IMR-90 (cell line): ENCODE measurements at regions not wholly inside any gene's neighbourhood (a gene's known extent, or its start where the extent isn't known, plus 50 kb on each side); places are given as distances from the start of the nearest gene placed in this dataset.

Experiments
- ATAC-seq: fragments of 200-7000 bp; cut with Tn5 transposase; 2 replicates; pipeline ENCODE4 v1.9.1; 2020; ENCODE audit warnings: low read depth, mild to moderate bottlenecking, moderate library complexity
- BruUV-seq: library from RNA; stranded (reverse); fragments of 400-500 nt; replicated peaks from 2 replicates; lab custom pipeline; 2021; lab: Mats Ljungman, UMichigan
- CTCF ChIA-PET: fragments of 300-600 bp; formaldehyde crosslinking; extraction: SDS; loops from one replicate; lab custom pipeline; 2021; ENCODE audit warnings: antibody characterized with exemption; lab: Yijun Ruan, JAX
- POLR2A ChIA-PET: fragments of 300-600 bp; sonication (Branson Sonifier 250); formaldehyde crosslinking; loops from one replicate; lab custom pipeline; 2022; ENCODE audit warnings: antibody characterized with exemption; ENCODE audit not compliant: unreplicated experiment; lab: Charles Lee
- DNase-seq: peaks from one replicate; pipeline ENCODE4 v3.0.0; 2013
- H2AFZ ChIP-seq: replicated peaks from 2 replicates; pipeline ENCODE3; 2013; ENCODE audit warnings: low read length, mild to moderate bottlenecking; ENCODE audit not compliant: poor library complexity
- H2AK5ac ChIP-seq: 2 replicates; pipeline ENCODE4 v1.6.1; 2013; ENCODE audit warnings: low read depth, low read length, inconsistent platforms
- H2AK9ac ChIP-seq: replicated peaks from 2 replicates; pipeline ENCODE3; 2013; ENCODE audit warnings: mild to moderate bottlenecking, low read depth, low read length, moderate library complexity; ENCODE audit not compliant: poor library complexity
- H2BK120ac ChIP-seq: 2 replicates; pipeline ENCODE4 v1.6.1; 2013; ENCODE audit warnings: low read depth, low read length, inconsistent platforms
- H2BK15ac ChIP-seq: 3 replicates; pipeline ENCODE4 v1.6.1; 2013; ENCODE audit warnings: low read depth, low read length, inconsistent platforms
- H2BK20ac ChIP-seq: 2 replicates; pipeline ENCODE4 v1.6.1; 2013; ENCODE audit warnings: low read depth, mild to moderate bottlenecking, inconsistent platforms, low read length, moderate library complexity
- H2BK5ac ChIP-seq: 2 replicates; pipeline ENCODE4 v1.6.1; 2013; ENCODE audit warnings: mild to moderate bottlenecking, low read depth, low read length, inconsistent platforms; ENCODE audit not compliant: poor library complexity, severe bottlenecking
- H3K14ac ChIP-seq: replicated peaks from 2 replicates; pipeline ENCODE4 v1.6.1; 2013; ENCODE audit warnings: low read depth, low read length, inconsistent platforms
- H3K18ac ChIP-seq: 2 replicates; pipeline ENCODE4 v1.6.1; 2013; ENCODE audit warnings: low read depth, low read length, control low read depth
- H3K23ac ChIP-seq: 2 replicates; pipeline ENCODE4 v1.6.1; 2013; ENCODE audit warnings: low read depth, low read length, inconsistent platforms
- H3K27ac ChIP-seq: 2 replicates; pipeline ENCODE4 v1.5.1; 2013; ENCODE audit warnings: mild to moderate bottlenecking, control low read depth, low read length; ENCODE audit not compliant: insufficient read depth
- H3K27me3 ChIP-seq: 2 replicates; pipeline ENCODE4 v1.6.1; 2013; ENCODE audit warnings: low read length; ENCODE audit not compliant: control insufficient read depth, insufficient read depth
- H3K36me3 ChIP-seq: 2 replicates; pipeline ENCODE4 v1.6.1; 2013; ENCODE audit warnings: low read length, mixed read lengths; ENCODE audit not compliant: control insufficient read depth, insufficient read depth
- H3K4ac ChIP-seq: 2 replicates; pipeline ENCODE4 v1.6.1; 2013; ENCODE audit warnings: low read depth, low read length, inconsistent platforms
- H3K4me1 ChIP-seq: 2 replicates; pipeline ENCODE4 v1.6.1; 2013; ENCODE audit warnings: low read length, mixed read lengths; ENCODE audit not compliant: control insufficient read depth, insufficient read depth
- H3K4me2 ChIP-seq: 2 replicates; pipeline ENCODE4 v1.6.1; 2013; ENCODE audit warnings: low read depth, mild to moderate bottlenecking, control low read depth, low read length, moderate library complexity
- H3K4me3 ChIP-seq: 2 replicates; pipeline ENCODE4 v1.5.1; 2013; ENCODE audit warnings: low read depth, mild to moderate bottlenecking, control low read depth, low read length, moderate library complexity; ENCODE audit not compliant: insufficient read depth
- H3K56ac ChIP-seq: 2 replicates; pipeline ENCODE4 v1.6.1; 2013; ENCODE audit warnings: low read length, inconsistent platforms; ENCODE audit not compliant: insufficient read depth; ENCODE audit errors: extremely low read depth
- H3K79me1 ChIP-seq, 2 experiments: 2 replicates each; pipeline ENCODE4 v1.6.1; 2013; ENCODE audit warnings: low read length in 2 of 2, inconsistent platforms in 1 of 2, low read depth in 1 of 2
- H3K9ac ChIP-seq: 2 replicates; pipeline ENCODE4 v1.6.1; 2013; ENCODE audit warnings: low read depth, low read length, control low read depth
- H3K9me1 ChIP-seq: 2 replicates; pipeline ENCODE4 v1.6.1; 2013; ENCODE audit warnings: low read length, inconsistent platforms; ENCODE audit not compliant: insufficient read depth
- H3K9me3 ChIP-seq: 2 replicates; pipeline ENCODE4 v1.6.1; 2013; ENCODE audit warnings: low read length; ENCODE audit not compliant: control insufficient read depth, insufficient read depth
- H4K20me1 ChIP-seq: 2 replicates; pipeline ENCODE4 v1.6.1; 2013; ENCODE audit warnings: low read length, inconsistent platforms; ENCODE audit not compliant: insufficient read depth
- H4K5ac ChIP-seq: 2 replicates; pipeline ENCODE4 v1.6.1; 2013; ENCODE audit warnings: mild to moderate bottlenecking, low read depth, low read length, control low read depth
- H4K8ac ChIP-seq, 2 experiments: 2 replicates each; pipeline ENCODE4 v1.6.1; 2013; ENCODE audit warnings: low read depth in 2 of 2, low read length in 2 of 2, control low read depth in 1 of 2, inconsistent platforms in 1 of 2
- H4K91ac ChIP-seq: 2 replicates; pipeline ENCODE4 v1.6.1; 2013; ENCODE audit warnings: low read depth, low read length, inconsistent platforms; ENCODE audit not compliant: insufficient read depth
- BHLHE40 ChIP-seq: fragments of 150-350 bp; IDR thresholded peaks from 2 replicates; pipeline ENCODE4 v1.6.1; 2016; ENCODE audit warnings: mild to moderate bottlenecking, low read depth, low read length
- CEBPB ChIP-seq: IDR thresholded peaks from 2 replicates; pipeline ENCODE4 v1.6.1; 2012; ENCODE audit warnings: low read depth, low read length, improper control_type of control experiment
- CHD1 ChIP-seq: IDR thresholded peaks from 2 replicates; pipeline ENCODE4 v1.6.1; 2012; ENCODE audit warnings: low read depth, low read length, improper control_type of control experiment
- ELK1 ChIP-seq: fragments of 150-350 bp; IDR thresholded peaks from 2 replicates; pipeline ENCODE4 v1.6.1; 2016; ENCODE audit warnings: low read depth, mild to moderate bottlenecking, low read length, moderate library complexity, borderline replicate concordance
- FOS ChIP-seq: fragments of 150-350 bp; IDR thresholded peaks from 2 replicates; pipeline ENCODE4 v1.6.1; 2016; ENCODE audit warnings: low read depth, low read length
- MAFK ChIP-seq: IDR thresholded peaks from 2 replicates; pipeline ENCODE4 v1.6.1; 2012; ENCODE audit warnings: low read depth, low read length, improper control_type of control experiment
- MXI1 ChIP-seq: IDR thresholded peaks from 2 replicates; pipeline ENCODE4 v1.6.1; 2012; ENCODE audit warnings: low read depth, mild to moderate bottlenecking, low read length, moderate library complexity, borderline replicate concordance
- NFE2L2 ChIP-seq: fragments of 150-350 bp; IDR thresholded peaks from 2 replicates; pipeline ENCODE4 v1.6.1; 2016; ENCODE audit warnings: low read depth, mild to moderate bottlenecking, low read length
- POLR2A ChIP-seq: IDR thresholded peaks from 2 replicates; pipeline ENCODE4 v1.6.1; 2012; ENCODE audit warnings: mild to moderate bottlenecking, low read depth, low read length
- RAD21 ChIP-seq: IDR thresholded peaks from 2 replicates; pipeline ENCODE4 v1.6.1; 2012; ENCODE audit warnings: low read length, improper control_type of control experiment
- RCOR1 ChIP-seq: IDR thresholded peaks from 2 replicates; pipeline ENCODE4 v1.6.1; 2012; ENCODE audit warnings: mild to moderate bottlenecking, low read length, improper control_type of control experiment; ENCODE audit not compliant: insufficient replicate concordance
- RFX5 ChIP-seq: IDR thresholded peaks from 2 replicates; pipeline ENCODE4 v1.8.0; 2012; ENCODE audit warnings: low read depth, mild to moderate bottlenecking, low read length, moderate library complexity
- USF2 ChIP-seq: fragments of 150-350 bp; IDR thresholded peaks from 2 replicates; pipeline ENCODE4 v1.6.1; 2017; ENCODE audit warnings: mild to moderate bottlenecking, antibody characterized with exemption, low read length, low read depth
- WGBS, 2 experiments: methylation state at CpG; one replicate each; pipeline versions ENCODE4 v1.1.5 to v1.1.7; 2013; ENCODE audit warnings: missing lambda C conversion rate in 2 of 2; ENCODE audit not compliant: insufficient read length in 1 of 2; ENCODE audit errors: extremely low coverage in 2 of 2; 5-methylcytosine and 5-hydroxymethylcytosine counted together
- dilution Hi-C: fragments of 300-500 bp; cut with HindIII; formaldehyde crosslinking; loops from one replicate; pipeline ENCODE4 v1.14.3; 2018; ENCODE audit warnings: low sequenced_read_pairs; ENCODE audit not compliant: unreplicated experiment
- in situ Hi-C: fragments of 300-500 bp; cut with MboI; formaldehyde crosslinking; loops from 3 replicates; pipeline ENCODE4 v1.14.3; 2019; ENCODE audit warnings: low sequenced_read_pairs, inconsistent platforms, mixed read lengths
- intact Hi-C: fragments of 100-400 bp; cut with micrococcal nuclease; formaldehyde crosslinking; loops from 2 replicates; pipeline ENCODE4 v1.10.0; 2022

GRCh38 chr9:38157711-38158110, 88.7 kb upstream of the SHB start:
- no peaks in the 10 kb centered on the region for H3K4me1 ChIP-seq
- no TSS peak for BruUV-seq
- no peak overlapping the region for H3K9ac ChIP-seq
- no peak overlapping the region for H4K8ac ChIP-seq
- no peaks in the 10 kb centered on the region for H3K9me1 ChIP-seq
- H3K27ac ChIP-seq: no peak overlapping the region
- H3K18ac ChIP-seq: no peak overlapping the region
- no peaks in the 10 kb centered on the region for H3K9me3 ChIP-seq
- POLR2A ChIA-PET: no interaction called here
- ATAC-seq (no peak), DNase-seq (no peak)
- H3K4ac ChIP-seq: no peak overlapping the region
- no peaks in the 10 kb centered on the region for H4K20me1 ChIP-seq
- WGBS, 2 experiments: no CpG with 5 or more reads among the region's 2 CpGs
- H3K4me3 ChIP-seq: no peak overlapping the region
- H3K14ac ChIP-seq: no peak overlapping the region
- no peak for TF ChIP-seq BHLHE40
- TF ChIP-seq RFX5: no peak
- no peak for TF ChIP-seq ELK1
- TF ChIP-seq MAFK: no peak
- TF ChIP-seq NFE2L2: no peak
- TF ChIP-seq FOS: no peak
- TF ChIP-seq RAD21: no peak
- TF ChIP-seq POLR2A: no peak
- TF ChIP-seq CEBPB: no peak
- no peak for TF ChIP-seq RCOR1
- no peak for TF ChIP-seq USF2
- no peak for TF ChIP-seq CHD1
- TF ChIP-seq MXI1: no peak
- dilution Hi-C loops (no loop called here), in situ Hi-C loops (no loop called here), intact Hi-C loops (no loop called here)
- H2AFZ ChIP-seq: no peak overlapping the region
- no peak overlapping the region for H4K91ac ChIP-seq
- no peak overlapping the region for H2BK5ac ChIP-seq
- no peak overlapping the region for H2BK20ac ChIP-seq
- H2BK15ac ChIP-seq: no peak overlapping the region
- CTCF ChIA-PET: no interaction called here
- H2AK9ac ChIP-seq: no peak overlapping the region
- no peaks in the 10 kb centered on the region for H3K36me3 ChIP-seq
- H3K4me2 ChIP-seq: no peak overlapping the region
- no peak overlapping the region for H4K5ac ChIP-seq
- no peak overlapping the region for H3K23ac ChIP-seq
- peaks cover 14% of the 10 kb centered on the region for H3K27me3 ChIP-seq
- H2BK120ac ChIP-seq: no peak overlapping the region
- H3K79me1 ChIP-seq: no peaks in the 10 kb centered on the region
- no peak overlapping the region for H3K56ac ChIP-seq
- no peak overlapping the region for H2AK5ac ChIP-seq
